Skin of body (tissue), 1 donor: ENCODE measurements at regions not wholly inside any gene's neighbourhood (a gene's known extent, or its start where the extent isn't known, plus 50 kb on each side); places are given as distances from the start of the nearest gene placed in this dataset.
"Not testable (repeated sequence)": the region's sequence is repeated elsewhere in the genome, so short reads cannot be mapped to it uniquely, and the experiment has no call there.

Source experiments
- DNase-seq: peaks from one replicate; lab custom pipeline; 2025; lab: John Stamatoyannopoulos, UW

- DNase-seq = no peak
These were observed 755.8 kb downstream of the PRIM2 start for GRCh38 chr6:58073263-58073662.

DNA sequence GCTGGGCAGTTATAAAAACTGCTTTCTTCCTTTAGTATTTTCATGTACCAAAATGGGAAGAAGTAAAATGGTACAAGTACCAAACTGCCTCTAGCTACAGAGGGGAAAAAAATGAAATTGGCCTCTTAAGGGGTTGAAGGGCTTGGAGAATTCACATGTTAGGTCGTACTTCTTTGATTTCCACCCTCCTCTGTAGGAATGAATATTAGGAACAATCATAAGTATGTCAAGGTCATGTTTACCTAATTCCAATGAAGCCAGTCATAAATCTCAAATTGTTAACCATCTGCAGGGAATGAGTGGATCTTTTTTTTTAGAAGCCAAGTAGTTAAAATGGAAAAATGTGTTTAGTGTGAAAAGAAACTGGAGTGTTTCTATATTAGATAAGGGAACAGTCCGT is 772.6 kb downstream of the PRIM2 start:
- not testable (repeated sequence) for DNase-seq

DNA sequence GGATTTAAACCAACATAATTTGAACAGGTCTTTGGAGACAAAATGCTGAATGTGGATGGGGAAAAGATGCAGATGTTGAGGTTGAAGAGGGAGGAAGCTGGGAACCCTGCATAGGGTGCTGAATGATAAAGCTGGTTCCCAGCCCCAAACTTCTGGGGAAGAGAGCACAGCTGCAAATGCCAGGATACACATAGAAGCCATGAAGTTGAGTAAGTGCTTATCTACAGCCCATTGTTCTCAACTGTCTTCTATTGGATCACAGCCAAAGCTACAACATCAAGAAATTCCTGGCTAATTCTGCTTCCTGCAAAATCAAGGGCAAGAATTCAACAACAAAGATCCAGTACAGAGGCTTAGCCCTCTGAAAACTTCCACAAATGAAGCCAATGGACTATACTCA is 779.8 kb downstream of the PRIM2 start:
- not testable (repeated sequence) for DNase-seq

DNA sequence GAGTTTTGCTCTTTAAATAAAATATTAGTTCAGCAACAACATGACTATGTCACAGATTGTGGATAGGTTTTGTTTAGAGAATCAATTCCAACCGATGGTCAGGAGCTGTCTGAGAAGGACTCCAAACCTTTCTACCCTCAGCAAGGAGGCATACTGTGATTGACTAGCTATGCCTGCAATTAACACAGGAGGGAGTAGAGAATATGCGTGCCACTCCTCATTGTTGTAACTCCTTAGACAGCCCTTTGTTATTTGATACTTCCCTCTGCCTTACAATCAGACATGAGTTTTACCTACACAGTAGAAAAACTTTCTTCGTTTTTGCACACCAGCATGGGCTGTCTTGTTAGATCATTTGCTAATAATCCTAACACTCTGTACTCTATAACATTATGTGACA is 796.5 kb downstream of the PRIM2 start:
- no peak for DNase-seq

GRCh38 chr6:58117162-58117561 is 799.7 kb downstream of the PRIM2 start:
- DNase-seq = not testable (repeated sequence)

- DNase-seq = not testable (repeated sequence)
These were observed 804.2 kb downstream of the PRIM2 start for GRCh38 chr6:58121616-58122015.

GRCh38 chr6:58123770-58124169 is 806.3 kb downstream of the PRIM2 start:
- DNase-seq = not testable (repeated sequence)

DNA sequence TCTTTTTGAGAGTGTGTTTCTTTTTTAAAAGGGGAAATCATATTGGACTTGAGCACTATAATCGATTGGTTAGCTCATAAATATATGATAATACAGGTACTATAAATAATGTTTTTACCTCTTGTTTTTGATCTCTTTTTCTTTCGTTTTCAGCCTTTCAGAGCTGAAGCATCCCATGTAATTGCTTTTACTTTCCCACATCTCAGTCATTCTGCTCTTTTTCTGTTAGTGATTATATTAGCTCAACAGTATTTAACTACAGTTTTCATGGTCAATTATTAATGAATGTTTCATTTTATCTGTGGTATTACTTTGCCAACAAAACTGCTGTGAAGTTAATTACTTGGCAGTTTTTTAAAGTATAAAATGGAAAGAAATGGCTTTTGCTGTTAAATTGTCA is 811.1 kb downstream of the PRIM2 start:
- not testable (repeated sequence) for DNase-seq

- not testable (repeated sequence) for DNase-seq
These were observed 811.7 kb downstream of the PRIM2 start for GRCh38 chr6:58129098-58129497.

- DNase-seq = not testable (repeated sequence)
These were observed 822.3 kb downstream of the PRIM2 start for GRCh38 chr6:58139746-58140145.

- DNase-seq = not testable (repeated sequence)
These were observed 853.6 kb downstream of the PRIM2 start for GRCh38 chr6:58171025-58171424.

- not testable (repeated sequence) for DNase-seq
These were observed 864.2 kb downstream of the PRIM2 start for GRCh38 chr6:58181557-58182065.

DNA sequence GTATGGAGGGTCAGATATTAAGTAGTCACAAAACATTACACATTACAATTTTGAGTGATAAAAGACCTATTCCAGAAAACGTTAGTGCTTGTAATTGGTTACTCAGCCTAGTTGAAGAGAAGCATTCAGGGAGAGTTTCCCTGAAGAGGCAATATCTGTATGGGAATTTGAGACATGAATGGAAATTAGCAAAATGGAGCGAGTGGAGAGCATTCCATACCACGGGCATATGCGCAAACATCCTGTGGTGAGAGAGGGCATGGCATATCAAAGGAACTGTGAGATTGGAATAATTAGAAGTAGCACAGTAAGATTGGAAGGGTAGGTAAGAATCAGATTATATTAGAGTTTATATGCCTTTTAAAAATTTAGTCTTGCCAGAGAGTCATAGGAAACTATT is 867.9 kb downstream of the PRIM2 start:
- not testable (repeated sequence) for DNase-seq

GRCh38 chr6:58193209-58193608 is 875.8 kb downstream of the PRIM2 start:
- not testable (repeated sequence) for DNase-seq

GRCh38 chr6:58198301-58198700 is 880.9 kb downstream of the PRIM2 start:
- no peak for DNase-seq

GRCh38 chr6:58237124-58237523 is 919.7 kb downstream of the PRIM2 start:
- not testable (repeated sequence) for DNase-seq

DNA sequence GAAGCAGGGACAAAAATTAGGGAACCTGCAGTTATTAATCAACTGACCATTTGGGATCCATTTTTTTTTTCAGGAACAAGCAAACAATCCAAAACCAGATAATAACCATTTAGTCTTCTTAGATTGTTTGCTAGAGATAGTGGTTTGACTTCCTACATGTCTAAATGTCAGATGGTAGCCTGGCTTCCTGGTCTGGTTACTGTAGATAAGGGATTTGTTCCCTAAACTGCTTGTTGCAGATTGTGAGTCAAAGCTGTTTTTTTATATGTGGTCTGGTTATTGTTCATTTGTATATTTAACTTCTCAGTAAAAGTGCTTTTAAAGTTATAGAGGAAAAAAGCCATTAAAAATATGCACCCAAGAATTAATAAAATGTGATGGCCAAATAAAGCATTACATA is 921.0 kb downstream of the PRIM2 start:
- not testable (repeated sequence) for DNase-seq

DNA sequence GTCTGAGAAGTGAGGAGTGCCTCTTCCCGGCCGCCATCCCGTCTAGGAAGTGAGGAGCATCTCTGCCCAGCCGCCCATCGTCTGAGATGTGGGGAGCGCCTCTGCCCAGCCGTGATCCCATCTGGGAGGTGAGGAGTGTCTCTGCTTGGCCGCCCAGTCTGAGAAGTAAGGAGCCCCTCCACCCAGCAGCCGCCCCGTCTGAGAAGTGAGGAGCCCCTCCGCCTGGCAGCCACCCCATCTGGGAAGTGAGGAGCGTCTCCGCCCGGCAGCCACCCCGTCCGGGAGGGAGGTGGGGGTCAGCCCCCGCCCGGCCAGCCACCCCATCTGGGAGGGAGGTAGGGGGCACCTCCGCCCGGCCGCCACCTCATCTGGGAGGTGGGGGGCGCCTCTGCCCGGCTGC is 940.2 kb downstream of the PRIM2 start:
- DNase-seq = not testable (repeated sequence)

DNA sequence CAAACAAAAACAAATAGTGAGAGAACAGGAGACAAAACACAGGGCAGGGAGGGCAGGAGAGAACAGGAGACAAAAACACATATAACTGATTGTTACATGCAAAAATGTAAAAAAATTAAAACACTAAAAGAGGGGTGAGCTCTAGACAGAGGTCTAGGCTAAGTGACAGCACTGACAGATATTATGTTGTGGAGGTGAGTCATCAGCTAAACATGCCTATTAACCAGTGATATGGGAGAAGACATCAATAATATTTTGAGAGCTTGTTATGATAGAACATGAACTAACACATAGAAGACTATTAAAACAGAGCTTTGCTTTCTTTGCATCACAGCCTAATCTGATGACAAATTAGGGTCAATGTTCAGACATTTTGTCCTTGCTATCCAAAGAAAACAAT is 972.7 kb downstream of the PRIM2 start:
- no peak for DNase-seq

DNA sequence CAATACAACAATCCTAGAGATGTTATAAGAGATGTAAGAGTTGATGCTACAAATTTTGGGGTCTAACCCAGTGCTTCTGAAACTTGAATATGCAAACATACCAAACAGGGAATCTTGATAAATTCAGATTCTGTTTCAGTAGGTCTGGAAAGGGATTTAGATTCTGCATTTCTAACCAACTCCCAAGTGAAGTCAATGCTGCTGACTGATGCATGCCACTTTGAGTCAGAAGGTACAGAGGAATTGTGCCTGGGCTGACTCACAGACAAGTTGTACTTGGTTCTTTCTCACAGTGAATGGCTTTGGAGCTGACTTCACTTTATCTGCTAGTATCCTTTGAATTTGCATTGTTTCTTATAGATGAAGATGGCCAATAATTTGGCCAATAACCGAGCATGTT is 973.9 kb downstream of the PRIM2 start:
- not testable (repeated sequence) for DNase-seq

GRCh38 chr6:58307901-58308300 is 990.5 kb downstream of the PRIM2 start:
- not testable (repeated sequence) for DNase-seq

DNA sequence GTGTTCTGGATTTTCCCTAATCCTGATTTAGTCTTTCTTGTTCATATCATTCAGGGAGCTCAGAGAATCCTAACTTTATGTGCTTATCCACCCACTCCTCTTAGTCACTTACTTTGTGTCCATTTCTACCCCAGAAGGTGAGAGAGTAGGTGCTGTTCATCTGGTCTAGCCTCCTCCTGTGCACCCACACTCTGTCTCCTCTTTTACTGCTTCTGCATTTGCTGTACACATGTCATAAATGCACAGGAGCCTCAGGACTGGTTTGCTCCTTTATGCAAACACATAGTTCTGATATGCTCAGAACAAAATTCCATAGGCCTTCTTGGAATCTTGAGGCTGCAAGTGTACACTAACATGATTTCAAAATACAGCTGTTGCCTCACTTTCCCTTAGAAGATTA is 1014.7 kb downstream of the PRIM2 start:
- not testable (repeated sequence) for DNase-seq

DNA sequence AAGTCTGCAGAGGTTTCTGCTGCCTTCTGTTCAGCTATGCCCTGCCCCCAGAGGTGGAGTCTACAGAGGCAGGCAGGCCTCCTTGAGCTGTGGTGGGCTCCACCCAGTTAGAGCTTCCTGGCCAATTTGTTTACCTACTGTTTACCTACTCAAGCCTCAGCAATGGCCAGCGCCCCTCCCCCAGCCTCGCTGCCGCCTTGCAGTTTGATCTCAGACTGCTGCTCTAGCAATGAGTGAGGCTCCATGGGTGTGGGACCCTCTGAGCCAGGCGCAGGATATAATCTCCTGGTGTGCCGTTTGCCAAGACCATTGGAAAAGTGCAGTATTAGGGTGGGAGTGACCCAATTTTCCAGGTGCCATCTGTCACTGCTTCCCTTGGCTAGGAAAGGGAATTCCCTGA is 1024.9 kb downstream of the PRIM2 start:
- not testable (repeated sequence) for DNase-seq

DNA sequence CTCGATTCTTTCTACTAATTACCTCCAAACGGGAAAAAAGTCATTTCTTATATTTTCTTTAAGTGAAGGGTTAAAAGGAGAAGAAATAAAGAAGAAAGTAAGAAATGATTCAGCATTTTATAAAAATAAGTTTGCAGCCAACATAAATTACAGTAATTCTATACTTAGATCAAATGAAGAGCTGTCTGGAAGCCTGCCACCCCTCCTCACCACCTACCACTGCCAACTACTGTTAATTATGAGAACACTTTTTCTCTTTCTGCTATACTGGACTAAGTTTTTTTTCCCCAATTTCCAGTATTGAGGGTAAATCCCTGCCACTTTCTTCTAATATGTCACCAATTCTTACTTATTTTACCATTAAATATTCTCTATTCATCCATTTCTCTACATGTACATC is 1030.1 kb downstream of the PRIM2 start:
- DNase-seq = not testable (repeated sequence)
